Activated CD8-positive, alpha-beta memory T cell treated with anti-CD3 and anti-CD28 coated beads for 48 hours (primary cell): ENCODE measurements at regions not wholly inside any gene's neighbourhood (a gene's known extent, or its start where the extent isn't known, plus 50 kb on each side); places are given as distances from the start of the nearest gene placed in this dataset.

Experiments used
- DNase-seq, 3 experiments: peaks; one replicate each; pipeline ENCODE4 v3.0.0-alpha.2; 2020; ENCODE audit warnings: low read depth in 2 of 3, low spot score in 2 of 3

GRCh38 chr2:7209757-7210555, 292.7 kb downstream of the RNF144A start:
- DNase-seq, result no peak

GRCh38 chr2:7210712-7211111, 293.5 kb downstream of the RNF144A start:
- no peak for DNase-seq

GRCh38 chr2:7225848-7226247, 308.6 kb downstream of the RNF144A start:
- no peak for DNase-seq

- no peak for DNase-seq
Observed at GRCh38 chr2:7226501-7226900, 309.3 kb downstream of the RNF144A start.

GRCh38 chr2:7233126-7233525, 315.9 kb downstream of the RNF144A start:
- no peak for DNase-seq

GRCh38 chr2:7237466-7237865, 320.3 kb downstream of the RNF144A start:
- DNase-seq, result no peak

- no peak for DNase-seq
Observed at GRCh38 chr2:7239078-7239477, 321.9 kb downstream of the RNF144A start.

GRCh38 chr2:7241041-7241745, 324.0 kb downstream of the RNF144A start:
- no peak for DNase-seq

- DNase-seq, result no peak
Observed at GRCh38 chr2:7242189-7242867, 325.1 kb downstream of the RNF144A start.

GRCh38 chr2:7243276-7243675, 326.1 kb downstream of the RNF144A start:
- DNase-seq, result no peak

GRCh38 chr2:7256377-7256776, 339.2 kb downstream of the RNF144A start:
- no peak for DNase-seq

- DNase-seq, result no peak
Observed at GRCh38 chr2:7262727-7263126, 345.5 kb downstream of the RNF144A start.

GRCh38 chr2:7264791-7265190, 347.6 kb downstream of the RNF144A start:
- no peak for DNase-seq

GRCh38 chr2:7265286-7265685, 348.1 kb downstream of the RNF144A start:
- DNase-seq, result no peak

- DNase-seq, result no peak
Observed at GRCh38 chr2:7269106-7269643, 352.0 kb downstream of the RNF144A start.

GRCh38 chr2:7270011-7270431, 352.8 kb downstream of the RNF144A start:
- no peak for DNase-seq

- no peak for DNase-seq
Observed at GRCh38 chr2:7272210-7272609, 355.0 kb downstream of the RNF144A start.

GRCh38 chr2:7278984-7279383, 361.8 kb downstream of the RNF144A start:
- no peak for DNase-seq

GRCh38 chr2:7279421-7279949, 362.3 kb downstream of the RNF144A start:
- no peak for DNase-seq

GRCh38 chr2:7280790-7281189, 363.6 kb downstream of the RNF144A start:
- no peak for DNase-seq
